AG04450 (cell line): ENCODE measurements at regions not wholly inside any gene's neighbourhood (a gene's known extent, or its start where the extent isn't known, plus 50 kb on each side); places are given as distances from the start of the nearest gene placed in this dataset.

Experiments
- CTCF ChIA-PET: fragments of 300-600, 350-600 bp; formaldehyde crosslinking; extraction: SDS; loops from one replicate; lab custom pipeline; 2022; ENCODE audit warnings: antibody characterized with exemption, inconsistent platforms; lab: Charles Lee
- POLR2A ChIA-PET: fragments of 350-600 bp; formaldehyde crosslinking; extraction: SDS; loops from one replicate; lab custom pipeline; 2021; ENCODE audit warnings: antibody characterized with exemption, inconsistent platforms; lab: Yijun Ruan, JAX
- DNase-seq: peaks from one replicate; pipeline ENCODE4 v3.0.0-alpha.2; 2011; ENCODE audit warnings: low read depth, low spot score
- H3K27ac ChIP-seq: one replicate; pipeline ENCODE4 v1.5.1; 2012; ENCODE audit warnings: low read depth, low read length, control low read depth
- H3K27me3 ChIP-seq: one replicate; pipeline ENCODE4 v1.6.0; 2012; ENCODE audit warnings: low read length; ENCODE audit not compliant: control insufficient read depth, insufficient read depth
- H3K4me3 ChIP-seq: 2 replicates; pipeline ENCODE4 v1.5.1; 2011; ENCODE audit warnings: mild to moderate bottlenecking, low read depth, low read length, control low read depth
- H3K9me3 ChIP-seq: 2 replicates; pipeline ENCODE4 v1.5.1; 2012; ENCODE audit warnings: low read length; ENCODE audit not compliant: control insufficient read depth, insufficient read depth
- CTCF ChIP-seq: IDR thresholded peaks from 2 replicates; pipeline ENCODE4 v1.5.1; 2011; ENCODE audit warnings: low read depth, low read length, control low read depth, inconsistent platforms

GRCh38 chr20:41892031-41892430, 273.9 kb upstream of the CHD6 start:
- no peak for DNase-seq
- Histone ChIP-seq H3K9me3 (peaks cover 11% of the 10 kb centered on the region; the same call in 1 of the 2 replicates), H3K4me3 (no peak overlapping the region), H3K27me3 (no peaks in the 10 kb centered on the region), H3K27ac (no peak overlapping the region)
- ChIA-PET POLR2A (no interaction called here), CTCF (no interaction called here)
- no peak for TF ChIP-seq CTCF

GRCh38 chr20:41889844-41890224, 271.7 kb upstream of the CHD6 start:
- H3K4me3 ChIP-seq = no peak overlapping the region
- H3K27ac ChIP-seq = no peak overlapping the region
- H3K27me3 ChIP-seq = no peaks in the 10 kb centered on the region
- no peak for TF ChIP-seq CTCF
- CTCF ChIA-PET = no interaction called here
- POLR2A ChIA-PET = no interaction called here
- DNase-seq = no peak
- peaks cover 10% of the 10 kb centered on the region; the same call in 1 of the 2 replicates for H3K9me3 ChIP-seq

GRCh38 chr20:41889126-41889843, 271.1 kb upstream of the CHD6 start:
- POLR2A ChIA-PET = no interaction called here
- no peak for TF ChIP-seq CTCF
- Histone ChIP-seq H3K4me3 (no peak overlapping the region), H3K27me3 (no peaks in the 10 kb centered on the region), H3K9me3 (peaks cover 6% of the 10 kb centered on the region; the same call in 1 of the 2 replicates), H3K27ac (no peak overlapping the region)
- CTCF ChIA-PET = no interaction called here
- DNase-seq = no peak

- TF ChIP-seq CTCF = no peak
- H3K27me3 ChIP-seq = no peaks in the 10 kb centered on the region
- H3K9me3 ChIP-seq = peaks cover 6% of the 10 kb centered on the region; the same call in 1 of the 2 replicates
- ChIA-PET CTCF (no interaction called here), POLR2A (no interaction called here)
- no peak for DNase-seq
- no peak overlapping the region for H3K27ac ChIP-seq
- H3K4me3 ChIP-seq = no peak overlapping the region
Observed at GRCh38 chr20:41888434-41888833, 270.3 kb upstream of the CHD6 start.

- Histone ChIP-seq H3K4me3 (no peak overlapping the region), H3K27me3 (no peaks in the 10 kb centered on the region), H3K9me3 (peaks cover 6% of the 10 kb centered on the region; the same call in 1 of the 2 replicates), H3K27ac (no peak overlapping the region)
- ChIA-PET CTCF (no interaction called here), POLR2A (no interaction called here)
- no peak for DNase-seq
- no peak for TF ChIP-seq CTCF
Observed at GRCh38 chr20:41887500-41887899, 269.3 kb upstream of the CHD6 start.
